Esophagus muscularis mucosa (tissue), 3 donors: ENCODE measurements at regions not wholly inside any gene's neighbourhood (a gene's known extent, or its start where the extent isn't known, plus 50 kb on each side); places are given as distances from the start of the nearest gene placed in this dataset.

ENCODE experiments used
- POLR2A ChIP-seq: fragments of 450-650 bp; IDR thresholded peaks from one replicate; pipeline ENCODE4 v1.6.1; 2017; ENCODE audit warnings: antibody characterized with exemption, moderate library complexity, mild to moderate bottlenecking, low read depth
- POLR2AphosphoS5 ChIP-seq, 2 donors: sonication (generic); formaldehyde crosslinking; IDR thresholded peaks; one replicate each; pipeline ENCODE4 v1.6.1; 2017; ENCODE audit warnings: antibody characterized with exemption in 2 of 2
- TF ChIP-seq, protein P1 (sequence below), 3 experiments: fragments of 200-600 bp in 2 of 3; fragments of 450-650 bp in 1 of 3; sonication (generic) in 2 of 3; IDR thresholded peaks; one replicate each; pipeline ENCODE4 v1.5.1; 2017 to 2019; ENCODE audit warnings: antibody characterized with exemption in 3 of 3, mild to moderate bottlenecking in 2 of 3, moderate library complexity in 1 of 3

GRCh38 chr21:18117176-18117575, 127.5 kb upstream of the CHODL start:
- TF ChIP-seq, protein P1, sequence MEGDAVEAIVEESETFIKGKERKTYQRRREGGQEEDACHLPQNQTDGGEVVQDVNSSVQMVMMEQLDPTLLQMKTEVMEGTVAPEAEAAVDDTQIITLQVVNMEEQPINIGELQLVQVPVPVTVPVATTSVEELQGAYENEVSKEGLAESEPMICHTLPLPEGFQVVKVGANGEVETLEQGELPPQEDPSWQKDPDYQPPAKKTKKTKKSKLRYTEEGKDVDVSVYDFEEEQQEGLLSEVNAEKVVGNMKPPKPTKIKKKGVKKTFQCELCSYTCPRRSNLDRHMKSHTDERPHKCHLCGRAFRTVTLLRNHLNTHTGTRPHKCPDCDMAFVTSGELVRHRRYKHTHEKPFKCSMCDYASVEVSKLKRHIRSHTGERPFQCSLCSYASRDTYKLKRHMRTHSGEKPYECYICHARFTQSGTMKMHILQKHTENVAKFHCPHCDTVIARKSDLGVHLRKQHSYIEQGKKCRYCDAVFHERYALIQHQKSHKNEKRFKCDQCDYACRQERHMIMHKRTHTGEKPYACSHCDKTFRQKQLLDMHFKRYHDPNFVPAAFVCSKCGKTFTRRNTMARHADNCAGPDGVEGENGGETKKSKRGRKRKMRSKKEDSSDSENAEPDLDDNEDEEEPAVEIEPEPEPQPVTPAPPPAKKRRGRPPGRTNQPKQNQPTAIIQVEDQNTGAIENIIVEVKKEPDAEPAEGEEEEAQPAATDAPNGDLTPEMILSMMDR (IDR thresholded peaks at IDR 0.05) = no peak
- TF ChIP-seq POLR2AphosphoS5 (IDR thresholded peaks at IDR 0.05) (no peak), POLR2A (no peak)
